COLO668 (cell line): ENCODE measurements at regions not wholly inside any gene's neighbourhood (a gene's known extent, or its start where the extent isn't known, plus 50 kb on each side); places are given as distances from the start of the nearest gene placed in this dataset.
"Not testable (repeated sequence)": the region's sequence is repeated elsewhere in the genome, so short reads cannot be mapped to it uniquely, and the experiment has no call there.

ENCODE experiments used
- DNase-seq: peaks from one replicate; lab custom pipeline; 2025; ENCODE audit not compliant: unreplicated experiment; lab: John Stamatoyannopoulos, UW

DNA sequence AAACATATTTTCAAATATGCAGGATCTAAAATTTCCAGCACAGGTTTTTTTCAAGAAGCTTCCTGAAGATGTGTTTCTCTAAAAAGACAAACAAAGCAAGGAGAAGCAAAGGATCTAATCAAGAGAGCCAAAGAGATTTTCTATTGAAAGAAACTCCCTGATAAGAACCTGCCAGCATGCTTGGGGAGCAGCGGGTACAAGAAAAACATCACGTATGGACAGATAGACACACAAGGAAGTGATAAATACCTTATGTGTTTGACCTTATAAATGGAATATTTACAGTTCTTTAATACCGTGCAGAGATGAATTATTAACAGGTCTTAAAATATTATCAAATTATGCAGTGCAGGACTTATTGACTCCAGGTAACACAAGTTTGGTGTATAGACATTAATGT, 562.1 kb downstream of the DACH1 start:
- no peak for DNase-seq

DNA sequence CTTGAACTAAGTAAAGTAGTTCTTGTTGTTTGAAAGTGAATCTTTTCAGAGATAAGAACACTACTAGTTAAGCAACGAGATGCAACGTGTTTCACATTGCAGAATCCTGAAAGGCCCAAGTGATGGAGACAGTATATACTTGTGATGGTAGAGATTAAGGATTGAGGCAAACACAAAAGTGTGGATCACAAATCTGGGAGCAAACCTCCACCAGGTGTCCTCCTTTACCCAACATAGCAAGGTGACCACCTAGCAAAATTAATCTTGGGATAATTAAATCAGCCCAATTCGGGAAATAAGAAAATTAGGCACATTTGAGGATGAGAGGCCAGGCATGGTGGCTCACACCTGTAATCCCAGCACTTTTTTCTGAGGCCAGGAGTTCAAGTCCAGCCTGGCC, 563.9 kb downstream of the DACH1 start:
- DNase-seq, result no peak

DNA sequence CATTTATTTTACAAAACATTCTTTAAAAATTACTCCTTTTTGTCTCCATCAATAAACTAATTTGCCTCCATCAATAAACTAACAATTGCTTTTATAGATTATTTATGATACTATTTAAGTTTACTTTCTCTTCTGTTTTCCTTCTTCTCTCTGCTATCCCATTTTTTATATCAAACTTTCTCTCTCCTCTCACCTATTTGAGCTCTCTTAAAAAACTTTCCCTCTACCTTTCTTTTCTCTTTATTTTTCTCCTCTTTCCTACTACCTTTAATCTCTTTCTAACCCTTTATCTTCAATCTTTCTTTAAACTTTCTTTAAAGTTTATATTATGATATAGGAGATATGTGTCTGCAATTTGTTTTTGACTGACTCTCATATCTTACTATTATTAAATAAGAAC, 566.4 kb downstream of the DACH1 start:
- DNase-seq, result no peak

DNA sequence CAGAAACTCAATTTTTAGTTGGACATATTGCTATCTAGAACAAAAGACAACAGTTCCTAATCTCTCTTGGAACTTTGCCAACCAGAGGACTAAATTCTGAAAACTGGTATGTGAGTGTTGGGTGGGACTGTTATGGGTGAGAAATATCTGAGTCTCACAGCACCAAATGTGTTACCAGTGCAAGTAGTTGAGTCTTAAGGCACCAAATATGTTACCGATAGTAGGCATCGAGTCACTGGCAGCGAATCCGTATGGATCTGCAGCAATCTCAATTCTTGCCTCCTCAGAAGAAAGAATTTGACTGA, 575.2 kb downstream of the DACH1 start:
- no peak for DNase-seq

DNA sequence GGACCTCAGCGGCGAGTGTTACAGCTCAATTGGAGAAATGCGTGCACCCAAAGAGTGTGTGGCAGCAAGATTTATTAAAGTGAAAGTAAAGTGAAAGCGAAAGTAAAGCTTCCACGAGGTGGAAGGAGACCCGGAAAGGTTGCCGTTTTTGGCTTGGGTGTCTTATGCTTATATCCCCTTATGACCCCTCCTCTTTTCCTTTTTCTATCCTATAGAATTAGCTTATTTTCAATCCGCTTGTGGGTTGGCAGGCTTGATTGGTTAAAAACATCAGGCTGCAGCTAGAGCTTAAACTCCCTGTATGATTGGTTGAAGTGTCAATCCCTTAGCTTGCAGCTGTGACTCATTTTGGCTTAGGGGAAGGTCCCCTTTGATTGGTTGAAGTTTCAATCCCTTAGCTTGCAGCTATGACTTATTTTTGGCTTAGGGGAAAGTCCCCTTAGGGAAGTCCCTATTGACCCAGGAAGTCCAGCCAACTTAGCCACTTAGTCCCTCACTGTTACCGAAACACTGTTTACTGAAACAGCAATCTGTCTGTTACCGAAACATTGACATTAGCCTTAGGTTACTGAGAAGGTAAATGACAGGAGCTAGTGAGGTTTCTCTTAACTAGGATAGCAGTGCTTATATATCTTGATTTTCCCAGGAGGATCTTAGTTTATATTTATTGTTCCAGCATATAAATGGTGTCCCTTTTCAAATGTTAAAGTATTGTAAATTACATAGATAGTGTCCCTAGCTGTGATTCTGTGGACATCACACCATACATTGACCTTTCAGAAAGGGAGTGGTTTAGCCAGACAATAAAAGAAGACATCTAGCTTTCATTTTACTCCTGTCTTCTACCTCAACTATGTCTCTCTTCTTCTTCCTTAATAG, 575.8 kb downstream of the DACH1 start:
- peak; percentile 44 for DNase-seq

DNA sequence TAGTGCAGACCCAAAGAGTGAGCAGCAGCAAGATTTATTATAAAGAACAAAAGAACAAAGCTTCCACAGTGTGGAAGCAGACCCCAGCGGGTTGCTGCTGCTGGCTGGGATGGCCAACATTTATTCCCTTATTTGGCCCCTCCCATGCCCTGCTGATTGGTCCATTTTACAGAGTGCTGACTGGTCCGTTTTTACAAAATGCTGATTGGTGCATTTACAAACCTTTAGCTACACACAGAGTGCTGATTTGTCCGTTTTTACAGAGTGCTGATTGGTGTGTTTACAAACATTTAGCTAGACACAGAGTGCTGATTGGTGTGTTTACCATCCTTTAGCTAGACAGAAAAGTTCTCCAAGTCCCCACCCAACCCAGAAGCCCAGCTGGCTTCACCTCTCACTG, 577.0 kb downstream of the DACH1 start:
- DNase-seq, result not testable (repeated sequence)

DNA sequence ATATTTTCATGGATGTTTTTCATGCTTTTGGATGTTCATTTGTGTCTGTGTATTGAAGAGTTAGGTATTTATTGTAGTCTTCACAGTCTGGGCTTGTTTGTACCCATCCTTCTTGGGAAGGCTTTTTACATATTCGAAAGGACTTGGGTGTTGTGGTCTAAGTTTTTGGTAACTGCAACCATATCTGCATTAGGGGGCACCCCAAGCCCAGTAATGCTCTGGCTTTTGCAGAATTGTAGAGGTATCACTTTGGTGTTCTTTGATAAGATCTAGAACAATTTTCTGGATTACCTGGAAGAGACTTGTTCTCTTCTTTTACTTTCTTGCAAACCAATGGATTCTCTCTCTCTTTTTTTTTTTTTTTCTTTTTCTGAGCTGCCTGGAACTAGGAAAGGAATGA, 581.3 kb downstream of the DACH1 start:
- DNase-seq, result no peak

DNA sequence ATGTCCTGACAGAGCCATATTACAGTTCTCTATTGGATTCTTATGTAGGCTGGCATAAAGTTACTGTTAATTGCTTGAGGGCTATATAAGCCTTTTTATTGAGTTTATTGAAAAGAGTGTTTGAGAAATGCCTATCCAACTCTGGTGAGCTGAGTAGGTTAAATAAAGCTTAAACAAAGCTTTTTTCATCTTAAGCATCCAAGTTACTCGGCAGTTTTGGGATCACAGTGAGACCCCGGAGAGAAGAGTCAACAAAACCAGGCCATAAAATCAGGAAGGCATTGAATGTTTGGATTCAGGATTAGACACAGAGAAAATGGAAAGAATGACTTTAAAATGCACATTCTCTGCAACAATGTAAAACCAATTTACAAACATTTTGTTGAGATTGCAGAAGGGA, 588.5 kb downstream of the DACH1 start:
- no peak for DNase-seq

DNA sequence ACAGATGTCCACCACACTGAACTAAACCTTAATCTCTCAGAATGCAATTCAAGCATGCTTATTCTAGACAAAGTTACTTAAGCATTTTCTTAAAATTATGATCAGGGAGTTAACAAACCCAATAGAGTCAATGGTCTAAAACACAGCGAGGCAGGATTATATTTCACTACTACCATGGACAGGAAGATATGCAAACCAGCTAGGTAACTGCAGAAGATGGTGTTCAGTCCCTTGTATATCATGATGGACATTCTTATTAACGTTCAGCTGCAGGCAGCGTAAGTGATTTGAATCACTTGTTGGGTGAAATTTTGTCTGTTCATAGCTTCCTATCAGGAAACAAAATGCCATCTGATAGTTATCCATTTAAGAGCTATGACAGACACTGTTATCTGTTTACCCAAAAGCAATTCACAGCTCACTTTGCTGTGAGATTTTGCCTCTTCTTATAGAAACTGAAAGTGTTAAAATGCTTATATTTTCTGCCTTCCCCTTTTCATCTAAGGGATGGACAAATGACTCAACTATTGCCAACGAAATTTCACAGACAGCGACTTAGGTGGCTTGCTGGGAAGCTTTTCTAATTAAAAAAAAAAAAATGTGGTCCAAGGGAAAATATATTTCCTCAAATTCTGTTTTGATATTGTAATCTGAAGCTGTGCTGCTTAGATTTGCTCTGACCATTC, 591.9 kb downstream of the DACH1 start:
- no peak for DNase-seq

DNA sequence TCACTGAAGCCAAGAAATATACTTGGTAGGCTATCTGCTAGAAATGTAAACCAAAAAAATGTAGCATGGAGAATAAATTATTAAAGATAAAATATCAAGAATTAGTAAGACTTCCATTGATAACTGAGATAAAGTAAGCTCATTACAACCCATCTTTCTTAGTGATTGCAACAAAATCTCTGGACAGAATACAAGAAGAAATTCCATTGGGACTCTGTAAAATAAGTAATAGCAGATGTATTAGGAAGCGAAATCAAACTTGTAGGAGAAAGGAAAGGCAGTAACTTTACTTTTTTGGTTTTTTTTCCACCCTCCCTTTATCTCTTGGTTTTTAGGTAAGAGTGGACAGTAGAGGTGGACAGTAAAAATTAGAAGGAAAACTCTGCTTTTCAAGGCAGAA, 605.7 kb downstream of the DACH1 start:
- no peak for DNase-seq

DNA sequence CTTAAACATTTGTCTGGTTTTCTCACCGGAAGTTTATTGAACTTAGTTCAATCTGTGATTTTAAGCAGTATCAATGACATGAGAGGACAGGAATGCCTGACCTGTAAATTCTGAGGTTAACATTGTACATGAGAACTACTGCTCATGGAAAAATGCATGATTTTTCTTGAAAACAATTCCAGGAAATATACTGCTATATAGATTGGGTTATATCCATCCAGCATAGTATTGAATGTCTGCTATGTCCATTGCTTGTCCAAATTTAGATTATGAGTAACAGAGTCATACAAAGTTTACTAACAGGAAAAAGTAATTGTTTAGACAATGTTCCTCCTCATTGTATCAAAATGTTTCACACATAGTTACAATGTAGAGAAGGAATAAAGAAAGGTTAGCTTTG, 606.8 kb downstream of the DACH1 start:
- no peak for DNase-seq

DNA sequence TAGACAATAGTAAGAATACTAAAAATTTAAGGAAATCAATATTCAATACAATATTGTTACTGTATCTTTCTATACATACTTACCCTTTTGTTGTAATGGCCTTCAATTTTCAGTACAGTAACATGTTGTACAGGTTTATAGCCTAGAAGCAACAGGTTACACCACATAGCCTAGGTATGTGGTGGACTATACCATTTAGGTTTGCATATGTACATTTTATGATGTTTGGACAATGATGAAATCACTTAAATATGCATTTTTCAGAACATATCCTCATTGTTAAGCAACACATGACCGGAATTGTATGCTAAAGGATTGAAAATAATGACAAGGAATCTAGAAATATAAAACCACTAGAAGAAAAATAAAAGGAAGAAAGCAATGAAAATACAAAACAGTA, 611.4 kb downstream of the DACH1 start:
- no peak for DNase-seq

DNA sequence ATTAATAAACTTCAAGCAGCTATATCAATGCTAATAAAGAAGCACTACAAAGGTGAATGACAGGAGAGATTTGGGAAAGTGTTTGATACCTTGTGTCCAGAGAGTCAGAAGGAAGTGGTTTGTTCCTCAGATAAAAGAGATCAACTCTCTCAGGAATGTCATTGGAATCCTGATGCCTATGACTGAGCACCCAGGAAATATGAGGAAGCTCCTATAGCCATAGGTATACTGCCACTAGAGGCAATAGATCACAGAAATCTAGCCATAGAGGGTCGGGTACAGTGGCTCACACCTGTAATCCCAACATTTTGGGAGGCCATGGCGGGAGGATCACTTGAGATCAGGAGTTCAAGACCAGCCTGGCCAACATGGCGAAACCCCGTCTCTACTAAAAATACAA, 612.6 kb downstream of the DACH1 start:
- no peak for DNase-seq

DNA sequence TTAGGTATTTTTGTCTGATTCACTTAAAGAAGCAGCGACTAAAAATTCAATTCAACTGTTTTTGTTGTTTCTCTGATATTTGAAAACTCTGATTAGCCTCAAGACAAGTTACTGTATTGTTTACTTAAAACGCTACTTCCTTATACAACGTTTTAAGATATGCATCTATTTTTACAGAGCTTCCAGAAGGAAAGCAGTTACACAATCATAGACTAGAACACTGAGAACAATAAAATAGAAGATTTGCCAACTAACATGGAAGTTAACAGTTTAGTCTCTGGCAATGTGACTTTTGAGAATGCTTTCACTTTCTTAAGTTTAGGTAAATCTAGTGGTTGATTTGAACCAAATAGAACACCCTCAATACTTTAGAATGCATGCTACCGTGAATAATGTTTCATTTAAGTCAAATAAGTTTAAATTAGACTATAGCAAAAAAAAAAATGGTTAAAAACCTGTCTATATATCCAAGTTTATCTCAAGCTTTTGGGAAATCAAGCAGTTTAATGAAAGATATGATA, 614.8 kb downstream of the DACH1 start:
- no peak for DNase-seq

DNA sequence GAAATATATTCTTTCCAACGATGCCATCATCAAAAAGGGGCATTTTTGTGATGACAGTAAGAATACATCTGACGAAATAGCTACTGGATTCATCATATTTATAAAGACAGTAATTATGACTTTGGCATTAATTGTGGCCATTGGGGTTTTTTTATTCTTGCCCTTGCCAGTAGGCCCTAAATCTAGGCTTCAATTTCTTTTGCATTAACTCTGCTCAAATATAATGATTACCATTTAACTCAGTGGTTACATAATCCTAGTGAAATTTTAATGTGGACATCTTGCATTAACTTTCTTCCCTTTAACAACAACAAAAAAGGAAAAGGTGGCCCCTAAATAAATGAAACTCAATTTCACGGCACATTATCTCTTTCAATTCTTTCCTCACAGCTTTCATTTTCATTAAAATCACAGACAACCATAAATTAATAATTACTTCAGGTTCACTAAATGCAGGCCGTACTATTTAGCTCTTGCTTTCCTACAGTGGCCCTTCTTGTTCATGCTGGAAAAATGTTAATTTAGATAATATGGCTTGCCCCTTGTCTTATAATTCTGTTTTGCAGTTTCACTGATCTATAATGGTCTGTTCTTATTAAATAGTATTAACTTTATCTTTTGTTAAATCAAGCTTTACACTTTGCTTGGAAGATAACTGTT, 615.6 kb downstream of the DACH1 start:
- DNase-seq, result no peak

DNA sequence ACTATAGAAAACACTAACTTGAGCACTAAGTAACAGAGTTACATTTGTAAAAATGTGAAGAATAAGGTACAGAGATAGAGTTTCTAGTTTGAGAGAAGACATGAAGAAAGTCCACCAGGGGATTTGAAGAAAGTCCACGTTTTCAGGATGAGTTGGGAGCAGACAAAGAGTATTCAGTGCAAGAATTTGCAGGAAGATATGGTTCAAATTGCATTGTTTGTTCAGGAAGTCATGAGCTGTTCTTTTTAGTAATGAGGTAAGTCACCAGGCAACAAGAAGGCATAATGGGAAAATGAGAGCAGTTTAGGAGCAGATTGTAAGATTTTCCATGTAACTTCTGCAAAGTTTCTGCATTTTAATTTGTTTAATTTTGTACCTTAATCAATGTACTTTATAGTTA, 618.0 kb downstream of the DACH1 start:
- no peak for DNase-seq

DNA sequence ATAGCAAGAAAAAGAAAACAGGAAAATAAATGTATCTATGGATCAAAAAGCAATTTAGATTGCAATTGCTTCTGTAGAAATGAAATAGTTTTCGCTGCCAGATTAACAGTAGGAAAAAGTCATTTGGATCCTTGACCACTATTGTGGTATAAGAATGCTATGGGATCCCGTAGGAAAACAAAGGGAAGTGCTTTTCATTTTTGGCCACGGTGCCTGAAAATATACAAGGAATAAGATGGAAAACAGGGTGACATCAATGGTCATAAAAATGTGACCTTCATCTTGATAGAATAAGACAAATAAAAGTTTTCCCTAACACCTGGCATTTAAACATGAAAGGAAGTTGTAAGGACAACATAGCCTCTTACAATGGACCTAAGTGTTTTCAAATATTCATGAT, 622.8 kb downstream of the DACH1 start:
- no peak for DNase-seq

DNA sequence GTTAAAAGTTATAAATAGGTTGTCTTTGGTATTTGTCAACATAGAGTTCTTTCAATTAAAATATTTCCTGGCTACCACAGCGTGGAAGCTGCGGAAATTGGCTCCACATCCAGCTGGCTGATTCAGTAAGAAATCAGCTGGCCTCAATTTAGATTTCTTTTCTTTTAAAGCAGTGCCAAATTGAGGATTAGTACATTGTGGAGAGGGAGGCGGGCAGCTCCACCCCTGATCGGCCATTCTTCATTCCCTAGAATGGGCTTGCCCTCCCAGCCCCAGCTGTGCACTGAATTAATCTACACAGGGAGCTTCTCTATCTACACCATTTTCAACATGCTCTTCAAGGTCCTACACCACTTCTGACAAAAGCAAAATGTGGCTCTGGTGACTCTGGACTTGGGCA, 624.8 kb downstream of the DACH1 start:
- no peak for DNase-seq

DNA sequence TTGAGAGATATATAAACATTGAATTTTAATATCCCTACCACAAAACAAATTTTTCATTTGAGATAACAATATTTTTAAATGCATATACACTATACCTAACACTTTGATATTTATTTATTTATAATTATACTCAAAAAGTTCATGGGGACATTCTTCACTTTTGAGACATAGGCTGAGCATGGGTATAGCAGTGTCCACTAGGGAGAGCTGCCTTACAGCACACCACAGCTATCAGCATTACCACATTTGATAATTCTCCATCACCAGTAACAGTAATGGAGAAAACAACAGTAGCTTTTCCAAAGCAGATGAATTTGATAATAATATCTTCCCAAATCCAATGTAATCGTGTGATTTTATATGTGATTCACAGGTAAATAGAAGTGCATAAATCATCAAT, 626.1 kb downstream of the DACH1 start:
- DNase-seq, result no peak

DNA sequence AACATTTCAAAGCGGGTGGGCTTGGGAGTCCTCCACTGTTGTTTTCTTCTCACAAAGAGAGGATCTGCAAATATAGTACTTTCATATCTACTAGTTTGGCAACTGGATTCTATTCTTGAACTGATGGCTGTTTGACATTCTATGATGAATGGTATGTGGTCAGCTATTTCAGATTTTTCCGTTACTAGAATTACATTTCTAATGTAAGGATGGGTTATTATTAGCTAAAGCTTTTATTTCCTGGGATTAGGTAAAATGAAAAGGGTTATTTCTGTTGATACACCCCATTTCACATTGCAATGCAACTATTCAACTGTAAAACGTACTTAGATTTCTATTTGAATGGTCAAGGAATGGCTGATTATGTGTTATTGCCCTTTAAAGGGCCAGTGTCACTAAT, 629.7 kb downstream of the DACH1 start:
- no peak for DNase-seq

DNA sequence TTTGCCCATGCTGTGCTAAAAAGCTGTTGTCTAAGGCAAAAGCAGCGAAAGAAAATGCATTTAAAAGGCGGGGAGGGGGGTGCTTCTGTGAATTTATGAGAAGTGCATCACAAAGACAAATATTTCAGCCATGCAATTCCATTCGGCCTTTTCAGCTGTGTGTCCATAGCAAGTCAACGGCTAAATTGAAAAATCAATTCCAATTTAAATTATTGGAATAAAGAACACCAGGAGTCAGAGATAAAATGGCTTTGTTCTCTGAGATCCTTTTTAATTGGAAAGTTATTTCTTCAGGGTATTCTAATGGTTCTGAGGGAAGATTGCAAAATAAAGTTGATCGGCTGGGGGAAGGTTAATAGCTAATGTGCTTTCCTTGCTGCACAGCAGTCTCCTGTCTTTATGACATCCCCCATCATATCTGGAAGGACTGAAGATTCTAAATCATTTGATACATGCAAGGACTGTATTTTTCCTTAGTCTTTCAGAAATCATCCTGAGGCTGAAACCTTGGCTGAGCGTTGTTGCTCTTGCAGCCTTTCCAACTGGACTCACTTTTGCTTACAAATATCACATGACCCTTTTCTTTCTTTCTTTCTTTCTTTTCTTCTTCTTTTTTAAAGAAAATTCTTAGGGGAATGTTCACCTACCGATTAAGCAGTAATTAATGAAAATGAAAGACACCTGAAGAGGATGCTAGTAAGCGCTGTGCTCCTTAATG, 647.1 kb downstream of the DACH1 start:
- DNase-seq, result no peak
